ENCODE measurements at regions not wholly inside any gene's neighbourhood (a gene's known extent, or its start where the extent isn't known, plus 50 kb on each side); places are given as distances from the start of the nearest gene placed in this dataset.

GRCh38 chr5:167311340-167311739, 980.1 kb upstream of the WWC1 start:
- no peak for TF ChIP-seq CTCF (conservative IDR thresholded peaks at IDR 0.05)
- H3K27ac ChIP-seq, result no peak overlapping the region; the same call in 1 of the 2 replicates

- no peak for TF ChIP-seq CTCF (conservative IDR thresholded peaks at IDR 0.05)
- no peak overlapping the region for H3K27ac ChIP-seq
Observed at GRCh38 chr5:167312225-167312624, 979.2 kb upstream of the WWC1 start.

GRCh38 chr5:167315762-167316161, 975.7 kb upstream of the WWC1 start:
- peak overlapping the region; percentile 20; the same call in 1 of the 2 replicates for H3K27ac ChIP-seq
- no peak for TF ChIP-seq CTCF (conservative IDR thresholded peaks at IDR 0.05)

GRCh38 chr5:167317884-167318283, 973.6 kb upstream of the WWC1 start:
- TF ChIP-seq CTCF (conservative IDR thresholded peaks at IDR 0.05), result no peak
- no peak overlapping the region; the same call in 1 of the 2 replicates for H3K27ac ChIP-seq

- no peak for TF ChIP-seq CTCF (conservative IDR thresholded peaks at IDR 0.05)
- H3K27ac ChIP-seq, result peak overlapping the region; percentile 67
Observed at GRCh38 chr5:167319243-167319642, 972.2 kb upstream of the WWC1 start.

GRCh38 chr5:167320019-167320418, 971.4 kb upstream of the WWC1 start:
- no peak for TF ChIP-seq CTCF (conservative IDR thresholded peaks at IDR 0.05)
- H3K27ac ChIP-seq, result peak overlapping the region; percentile 67

GRCh38 chr5:167332309-167332708, 959.1 kb upstream of the WWC1 start:
- no peak overlapping the region for H3K27ac ChIP-seq
- TF ChIP-seq CTCF (conservative IDR thresholded peaks at IDR 0.05), result no peak

- TF ChIP-seq CTCF (conservative IDR thresholded peaks at IDR 0.05), result no peak
- H3K27ac ChIP-seq, result no peak overlapping the region
Observed at GRCh38 chr5:167336161-167336560, 955.3 kb upstream of the WWC1 start.
